ENCODE measurements at regions not wholly inside any gene's neighbourhood (a gene's known extent, or its start where the extent isn't known, plus 50 kb on each side); places are given as distances from the start of the nearest gene placed in this dataset.

- no peak for TF ChIP-seq CTCF (IDR thresholded peaks at IDR 0.05)
- no peak overlapping the region for H3K4me3 ChIP-seq
- H3K27ac ChIP-seq, result no peak overlapping the region
- no peak for DNase-seq (ENCODE audit: low spot score)
These were observed 300.0 kb upstream of the DEPDC1 start for GRCh38 chr1:68796888-68797287.

- Histone ChIP-seq H3K27ac (no peak overlapping the region), H3K4me3 (no peak overlapping the region)
- DNase-seq (ENCODE audit: low spot score), result no peak
- TF ChIP-seq CTCF (IDR thresholded peaks at IDR 0.05), result no peak
These were observed 301.2 kb upstream of the DEPDC1 start for GRCh38 chr1:68798071-68798470.

GRCh38 chr1:68799096-68799495 lies 302.2 kb upstream of the DEPDC1 start:
- H3K27ac ChIP-seq, result peak overlapping the region in 1 of 2 donors; percentile 12
- no peak for TF ChIP-seq CTCF (IDR thresholded peaks at IDR 0.05)
- H3K4me3 ChIP-seq, result no peak overlapping the region
- DNase-seq (ENCODE audit: low spot score), result no peak

DNA sequence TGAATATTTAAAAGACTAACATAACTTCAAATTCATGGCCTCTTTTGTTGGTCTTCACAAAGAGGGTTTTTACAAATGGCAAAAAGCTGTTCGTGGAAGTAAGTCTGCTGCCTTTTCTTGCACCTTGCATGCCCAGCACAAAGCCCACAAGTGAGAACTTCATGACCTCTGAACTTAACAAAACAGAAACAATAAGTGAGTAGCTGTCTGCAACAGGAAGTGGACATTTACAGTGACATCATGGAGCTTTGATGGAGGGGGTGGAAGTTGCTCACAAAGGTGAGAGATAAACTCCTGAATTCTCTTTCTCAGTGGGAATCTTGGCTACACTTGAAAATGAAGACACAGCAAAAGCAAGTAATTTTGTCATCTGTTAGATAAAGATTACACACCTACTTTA lies 303.3 kb upstream of the DEPDC1 start:
- no peak for TF ChIP-seq CTCF (IDR thresholded peaks at IDR 0.05)
- Histone ChIP-seq H3K27ac (no peak overlapping the region), H3K4me3 (no peak overlapping the region)
- DNase-seq (ENCODE audit: low spot score), result no peak

DNA sequence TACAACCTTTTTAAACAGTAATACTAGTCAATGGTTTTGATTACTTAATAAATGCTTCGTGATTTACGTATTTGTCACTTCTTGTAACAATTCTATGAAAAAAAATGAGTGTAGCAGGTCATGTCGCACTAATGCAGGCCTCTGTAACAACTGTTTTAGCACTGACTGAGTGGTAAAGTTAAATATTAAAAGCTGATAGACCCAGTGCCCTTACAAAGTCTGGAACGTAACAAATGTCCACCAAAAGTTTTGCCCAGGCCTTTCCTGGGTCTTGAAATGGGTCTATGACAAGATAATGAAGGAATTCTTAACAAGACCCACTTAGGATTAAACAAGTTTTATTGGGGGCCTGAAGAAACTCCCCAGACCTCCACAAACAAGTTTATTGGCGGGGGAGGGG lies 304.6 kb upstream of the DEPDC1 start:
- no peak for DNase-seq (ENCODE audit: low spot score)
- no peak overlapping the region for H3K4me3 ChIP-seq
- TF ChIP-seq CTCF (IDR thresholded peaks at IDR 0.05), result no peak
- no peak overlapping the region for H3K27ac ChIP-seq

- no peak for TF ChIP-seq CTCF (IDR thresholded peaks at IDR 0.05)
- Histone ChIP-seq H3K27ac (no peak overlapping the region), H3K4me3 (no peak overlapping the region)
- no peak for DNase-seq (ENCODE audit: low spot score)
These were observed 308.3 kb upstream of the DEPDC1 start for GRCh38 chr1:68805097-68805641.

DNA sequence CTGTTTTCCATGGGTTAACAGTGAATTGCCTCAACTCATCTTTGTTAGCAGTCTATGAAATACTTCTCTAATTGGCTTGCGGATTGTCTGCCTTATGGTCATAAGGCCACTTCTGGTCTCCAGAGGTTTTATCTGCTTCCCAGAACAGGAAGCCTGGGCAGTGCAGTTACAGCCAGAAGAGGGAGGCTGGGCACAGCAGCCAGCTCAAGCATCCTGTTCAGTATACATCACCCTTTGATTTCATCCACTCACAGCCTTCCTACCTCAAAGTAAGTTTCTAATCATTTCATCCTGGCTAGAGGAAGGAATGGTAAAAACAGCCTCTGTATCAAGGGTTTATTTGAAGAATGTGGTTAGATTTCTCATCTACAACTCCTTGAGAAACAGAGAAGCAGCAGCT lies 311.5 kb upstream of the DEPDC1 start:
- Histone ChIP-seq H3K27ac (no peak overlapping the region), H3K4me3 (no peak overlapping the region)
- no peak for DNase-seq (ENCODE audit: low spot score)
- no peak for TF ChIP-seq CTCF (IDR thresholded peaks at IDR 0.05)
